ENCODE measurements at regions not wholly inside any gene's neighbourhood (a gene's known extent, or its start where the extent isn't known, plus 50 kb on each side); places are given as distances from the start of the nearest gene placed in this dataset.

DNA sequence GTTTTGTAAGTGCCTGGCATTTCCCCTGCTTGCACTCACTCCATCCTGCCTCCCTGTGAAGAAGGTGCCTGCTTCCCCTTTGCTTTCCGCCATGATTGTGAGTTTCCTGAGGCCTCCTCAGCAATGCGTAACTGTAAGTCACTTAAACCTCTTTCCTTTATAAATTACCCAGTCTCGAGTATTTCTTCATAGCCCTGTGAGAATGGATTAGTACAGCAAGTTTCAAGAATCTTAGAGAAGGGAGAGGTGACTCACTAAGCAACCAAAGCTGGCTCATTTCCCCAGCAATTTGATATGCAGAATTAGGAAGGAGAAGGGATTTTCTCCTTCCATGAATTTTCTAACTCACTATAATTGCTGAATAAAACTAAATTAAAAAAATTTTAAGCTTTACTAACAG lies 251.0 kb upstream of the FOXG1 start:
- intact Hi-C loops (cut with DNase I) = no loop called here
- no peak for DNase-seq

GRCh38 chr14:28536889-28537288 lies 229.7 kb upstream of the FOXG1 start:
- no peak for DNase-seq
- intact Hi-C loops (cut with DNase I) = no loop called here
- no peak for ATAC-seq

More for the DNA sequence above, 251.0 kb upstream of the FOXG1 start:
- no peak for ATAC-seq

DNA sequence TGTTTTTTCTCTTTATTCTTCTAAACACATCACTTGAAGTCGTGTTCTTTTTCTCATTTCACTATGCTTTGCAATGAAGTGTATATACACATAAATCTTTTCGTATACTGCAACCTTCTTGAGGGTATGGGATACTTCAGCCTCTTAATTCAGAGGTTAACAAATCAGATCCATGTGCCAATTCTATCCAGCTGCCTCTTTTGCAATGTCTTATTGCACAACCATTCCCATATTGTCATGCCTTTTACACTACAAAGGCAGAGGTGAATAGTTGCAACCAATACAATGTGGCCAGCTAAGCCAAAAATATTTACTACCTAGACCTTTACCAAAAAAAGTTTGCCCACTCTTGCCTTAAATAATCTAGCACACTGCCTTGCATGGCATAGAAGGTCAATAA lies 224.5 kb upstream of the FOXG1 start:
- DNase-seq (no peak), ATAC-seq (no peak)
- intact Hi-C loops (cut with DNase I) = no loop called here

DNA sequence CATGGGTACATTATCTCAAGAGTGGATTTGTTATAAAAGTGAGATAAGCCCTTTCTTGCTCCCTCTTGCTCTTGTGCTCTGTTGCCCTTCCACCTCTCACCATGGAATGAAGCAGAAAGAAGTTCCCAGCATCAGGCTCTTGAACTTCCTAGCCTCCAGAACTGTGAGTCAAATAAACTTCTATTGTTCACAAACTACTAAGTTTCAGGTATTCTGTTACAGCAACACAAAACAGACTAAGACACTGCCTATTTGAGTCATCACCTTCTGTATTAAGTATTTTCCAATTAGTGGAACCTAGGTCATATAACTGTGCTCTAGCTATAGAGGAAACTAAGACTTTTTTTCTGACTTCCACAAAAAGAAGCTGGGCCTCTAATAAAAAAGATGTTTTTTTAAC lies 201.2 kb upstream of the FOXG1 start:
- intact Hi-C loops (cut with DNase I) = no loop called here
- ATAC-seq (no peak), DNase-seq (no peak)

DNA sequence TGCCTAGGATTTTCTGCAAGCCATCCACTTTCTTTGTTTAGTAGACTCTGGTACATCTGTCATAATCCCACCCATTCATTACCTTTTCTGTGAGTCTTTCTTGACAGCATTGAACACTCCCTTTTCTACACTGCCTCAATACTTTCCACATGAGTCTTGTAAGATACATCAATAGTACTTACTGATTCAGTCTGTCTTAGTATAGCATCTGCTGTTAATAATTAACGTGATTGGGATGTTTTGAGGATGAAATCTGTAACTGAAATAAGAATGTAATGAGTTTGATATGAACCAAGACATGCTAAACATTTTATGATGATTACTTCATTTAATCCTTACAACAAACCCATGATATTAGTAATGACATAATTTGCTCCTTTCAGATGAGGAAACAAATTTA lies 196.2 kb upstream of the FOXG1 start:
- no peak for ATAC-seq
- no peak for DNase-seq
- intact Hi-C loops (cut with DNase I) = no loop called here

DNA sequence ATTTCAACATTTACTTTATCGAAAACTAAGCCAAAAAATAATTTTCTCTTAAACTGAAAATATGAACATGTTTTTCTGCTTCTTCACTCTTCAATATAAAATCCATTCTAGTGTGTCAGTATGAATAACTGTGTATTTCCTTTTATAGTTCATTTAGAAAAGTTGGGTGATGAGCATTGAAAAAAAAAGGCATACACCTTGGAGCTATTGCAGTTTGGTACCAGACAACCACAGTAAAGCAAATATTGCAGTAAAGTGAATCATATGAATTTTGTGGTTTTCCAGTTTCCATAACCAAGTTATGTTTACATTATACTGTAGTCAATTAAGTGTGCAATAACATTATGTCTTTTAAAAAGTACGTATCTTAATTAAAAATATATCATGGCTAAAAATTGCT lies 195.0 kb upstream of the FOXG1 start:
- no peak for DNase-seq
- no peak for ATAC-seq
- intact Hi-C loops (cut with DNase I) = no loop called here

DNA sequence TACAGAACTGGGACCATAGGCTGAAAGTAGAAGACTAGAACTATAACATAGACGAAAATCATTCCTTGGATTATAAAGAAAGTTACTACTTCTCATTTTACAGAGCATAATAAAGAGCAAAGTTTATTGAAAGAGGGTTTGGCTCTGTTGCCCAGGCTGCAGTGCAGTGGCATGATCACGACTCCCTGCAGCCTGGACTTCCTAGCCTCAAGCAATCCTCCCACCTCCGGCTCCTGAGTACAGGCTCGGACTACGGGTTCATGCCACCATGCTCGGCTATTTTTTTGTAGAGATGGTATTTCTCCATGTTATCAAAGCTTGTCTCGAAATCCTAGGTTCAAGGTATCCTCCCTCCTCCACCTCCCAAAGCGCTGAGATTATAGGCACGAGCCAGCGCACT lies 190.1 kb upstream of the FOXG1 start:
- intact Hi-C loops (cut with DNase I) = no loop called here
- ATAC-seq (no peak), DNase-seq (no peak)

DNA sequence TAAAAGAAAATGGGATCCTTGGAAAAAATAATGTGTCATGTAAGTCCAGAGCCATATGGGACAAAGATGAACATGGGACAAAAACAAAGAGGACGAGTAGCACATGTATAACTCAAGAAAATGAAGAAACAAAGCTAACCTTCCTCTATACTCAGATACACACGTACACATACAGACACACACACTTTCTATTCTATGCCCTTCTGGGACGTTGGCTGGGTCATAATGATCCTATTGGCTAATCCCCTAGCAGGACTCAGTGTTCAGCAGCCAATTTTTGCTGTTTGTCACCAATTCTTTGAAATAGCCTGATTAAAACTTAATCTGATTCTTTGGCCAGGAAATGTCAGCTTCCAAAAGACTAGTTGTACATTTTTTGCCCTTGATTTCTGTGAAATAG lies 189.4 kb upstream of the FOXG1 start:
- DNase-seq = no peak
- ATAC-seq = no peak
- intact Hi-C loops (cut with DNase I) = no loop called here

DNA sequence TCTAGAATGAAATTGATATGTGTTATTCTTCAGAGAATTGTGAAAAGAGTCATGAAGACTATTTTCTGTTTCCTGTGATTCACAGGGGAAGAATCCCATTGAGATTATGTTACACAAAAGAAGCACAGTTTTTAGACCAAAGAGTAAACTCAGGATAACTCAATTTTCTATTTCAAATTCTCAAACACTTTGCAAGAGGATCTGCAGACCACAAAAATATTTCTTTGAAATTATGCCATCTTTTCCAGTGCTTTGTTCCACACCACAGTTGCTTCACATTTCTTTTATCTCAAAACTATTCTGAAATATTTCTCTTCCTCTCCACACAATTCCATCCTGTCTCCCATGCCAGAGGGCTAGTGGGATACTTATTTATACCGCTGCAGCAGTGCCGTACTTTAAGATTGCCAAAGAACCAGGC lies 188.9 kb upstream of the FOXG1 start:
- intact Hi-C loops (cut with DNase I) = no loop called here
- ATAC-seq = no peak
- no peak for DNase-seq

GRCh38 chr14:28584951-28585350 lies 181.6 kb upstream of the FOXG1 start:
- no peak for DNase-seq
- intact Hi-C loops (cut with DNase I) = no loop called here
- ATAC-seq = no peak

- intact Hi-C loops (cut with DNase I) = no loop called here
- DNase-seq = no peak
- no peak for ATAC-seq
Measured at GRCh38 chr14:28589792-28590191, 176.8 kb upstream of the FOXG1 start.

GRCh38 chr14:28596391-28596790 lies 170.2 kb upstream of the FOXG1 start:
- ATAC-seq = no peak
- DNase-seq = no peak
- intact Hi-C loops (cut with DNase I) = no loop called here

GRCh38 chr14:28599191-28599590 lies 167.4 kb upstream of the FOXG1 start:
- no peak for ATAC-seq

GRCh38 chr14:28599605-28600004 lies 167.0 kb upstream of the FOXG1 start:
- intact Hi-C loops (cut with DNase I) = no loop called here
- DNase-seq (no peak), ATAC-seq (no peak)

More at GRCh38 chr14:28599191-28599590, 167.4 kb upstream of the FOXG1 start:
- intact Hi-C loops (cut with DNase I) = no loop called here
- DNase-seq = no peak

GRCh38 chr14:28603606-28604005 lies 163.0 kb upstream of the FOXG1 start:
- no peak for ATAC-seq
- no peak for DNase-seq
- intact Hi-C loops (cut with DNase I) = no loop called here

DNA sequence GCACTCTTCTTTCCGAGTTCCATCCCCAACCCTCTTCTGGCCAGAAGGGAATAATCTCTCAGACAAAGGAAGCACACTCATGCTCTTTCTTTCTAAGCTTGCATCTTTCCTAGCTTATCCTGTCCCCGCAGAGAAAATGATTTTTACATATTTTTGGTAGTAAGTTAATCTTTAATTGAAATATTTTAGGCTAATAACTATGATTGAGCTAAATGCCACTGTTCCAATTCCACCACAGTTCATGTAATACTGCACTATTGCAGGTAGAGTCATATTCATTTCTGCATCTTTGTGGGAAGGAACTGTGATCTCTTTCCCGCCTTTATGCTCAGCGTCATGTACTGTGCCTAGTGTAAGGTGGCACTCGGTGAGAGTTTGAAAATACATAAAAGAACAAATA lies 158.9 kb upstream of the FOXG1 start:
- intact Hi-C loops (cut with DNase I) = no loop called here
- DNase-seq (no peak), ATAC-seq (no peak)

- no peak for ATAC-seq
- no peak for DNase-seq
- intact Hi-C loops (cut with DNase I) = no loop called here
Measured at GRCh38 chr14:28608443-28608842, 158.1 kb upstream of the FOXG1 start.

GRCh38 chr14:28608851-28609828 lies 157.4 kb upstream of the FOXG1 start:
- ATAC-seq = no peak
- intact Hi-C loops (cut with DNase I) = no loop called here
- peak; percentile 14 for DNase-seq

DNA sequence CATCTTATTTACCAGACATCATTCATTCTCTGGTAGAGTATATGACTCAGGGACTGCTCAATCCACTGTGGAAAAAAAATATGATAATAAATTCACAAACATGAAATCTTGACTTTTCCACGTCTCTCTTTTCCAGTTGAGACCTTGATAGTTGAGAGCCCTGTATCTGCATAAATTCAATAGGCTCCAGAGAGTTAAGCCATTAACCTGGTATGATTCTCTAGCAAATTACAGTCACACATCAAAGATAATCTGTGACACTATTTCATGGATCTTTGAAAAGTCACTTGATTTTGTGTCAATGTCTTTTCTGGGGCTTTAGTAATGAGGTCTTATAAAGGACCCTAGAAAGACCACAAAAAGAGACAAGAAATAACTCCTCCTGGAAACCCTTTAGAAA lies 154.2 kb upstream of the FOXG1 start:
- no peak for DNase-seq
- intact Hi-C loops (cut with DNase I) = no loop called here
- no peak for ATAC-seq

DNA sequence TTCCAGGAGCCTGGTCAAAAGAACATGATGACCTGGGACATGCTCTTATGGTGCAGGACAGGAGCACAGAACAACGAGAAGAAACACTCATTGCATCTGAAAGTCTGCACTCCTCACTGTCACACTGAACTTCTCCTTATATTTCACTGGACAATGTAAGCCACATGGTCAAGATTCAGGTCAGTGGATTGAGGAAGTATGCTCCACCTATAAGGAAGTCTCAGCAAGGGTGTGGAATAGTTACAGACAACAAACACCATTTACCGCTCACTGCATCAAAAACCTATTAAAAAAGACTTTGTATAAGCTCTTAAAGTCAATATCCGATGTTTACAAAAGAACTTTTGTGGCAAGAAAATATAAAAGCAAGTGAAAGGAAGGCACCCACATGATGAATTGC lies 153.1 kb upstream of the FOXG1 start:
- DNase-seq (no peak), ATAC-seq (no peak)
- intact Hi-C loops (cut with DNase I) = no loop called here

- intact Hi-C loops (cut with DNase I) = no loop called here
- no peak for ATAC-seq
- DNase-seq = no peak
Measured at GRCh38 chr14:28626780-28627179, 139.8 kb upstream of the FOXG1 start.

All from left cardiac atrium (tissue), 4 donors.